ENCODE measurements at regions not wholly inside any gene's neighbourhood (a gene's known extent, or its start where the extent isn't known, plus 50 kb on each side); places are given as distances from the start of the nearest gene placed in this dataset.

GRCh38 chr4:175419236-175419718 is 392.8 kb downstream of the GPM6A start:
- Histone ChIP-seq H3K27me3 (ENCODE audit: control insufficient read depth, insufficient read depth, low read length, poor library complexity, severe bottlenecking) (no peaks in the 10 kb centered on the region), H3K27ac (ENCODE audit: insufficient read depth, low read depth, low read length, poor library complexity, severe bottlenecking) (no peak overlapping the region), H3K4me3 (ENCODE audit: insufficient read depth, low read depth, low read length) (no peak overlapping the region), H3K36me3 (ENCODE audit: control insufficient read depth, insufficient read depth, low read length) (no peaks in the 10 kb centered on the region), H3K9me3 (ENCODE audit: control insufficient read depth, low read length) (no peaks in the 10 kb centered on the region), H3K4me1 (ENCODE audit: control insufficient read depth, insufficient read depth, low read length) (no peaks in the 10 kb centered on the region)
- WGBS, 2 experiments, result 90 to 100% methylated on average over 1 to 2 of the region's 2 CpGs

DNA sequence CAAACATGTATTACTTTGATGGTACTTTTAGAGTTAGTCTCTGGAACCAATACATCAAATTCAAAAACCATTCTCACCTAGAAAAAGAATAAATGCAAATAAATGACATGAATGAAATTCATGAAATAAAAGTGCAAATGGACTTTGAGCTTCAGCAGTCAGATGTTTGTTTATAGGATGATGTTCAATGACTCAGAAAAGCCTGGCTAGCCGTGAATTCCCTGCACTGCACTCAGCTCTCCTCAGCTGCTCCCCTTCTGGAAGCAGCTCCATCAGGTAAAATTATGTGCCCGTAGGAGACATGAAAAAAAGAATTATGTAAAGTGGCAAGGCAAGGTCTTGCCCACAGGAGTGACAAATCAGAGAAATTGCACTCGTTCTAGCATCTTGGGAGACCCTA is 390.6 kb downstream of the GPM6A start:
- Histone ChIP-seq H3K9me3 (ENCODE audit: control insufficient read depth, low read length) (no peaks in the 10 kb centered on the region), H3K4me1 (ENCODE audit: control insufficient read depth, insufficient read depth, low read length) (no peaks in the 10 kb centered on the region), H3K36me3 (ENCODE audit: control insufficient read depth, insufficient read depth, low read length) (no peaks in the 10 kb centered on the region), H3K27me3 (ENCODE audit: control insufficient read depth, insufficient read depth, low read length, poor library complexity, severe bottlenecking) (no peaks in the 10 kb centered on the region), H3K4me3 (ENCODE audit: insufficient read depth, low read depth, low read length) (no peak overlapping the region), H3K27ac (ENCODE audit: insufficient read depth, low read depth, low read length, poor library complexity, severe bottlenecking) (no peak overlapping the region)
- 85 to 89% methylated on average over 3 of the region's 3 CpGs for WGBS, 2 experiments

DNA sequence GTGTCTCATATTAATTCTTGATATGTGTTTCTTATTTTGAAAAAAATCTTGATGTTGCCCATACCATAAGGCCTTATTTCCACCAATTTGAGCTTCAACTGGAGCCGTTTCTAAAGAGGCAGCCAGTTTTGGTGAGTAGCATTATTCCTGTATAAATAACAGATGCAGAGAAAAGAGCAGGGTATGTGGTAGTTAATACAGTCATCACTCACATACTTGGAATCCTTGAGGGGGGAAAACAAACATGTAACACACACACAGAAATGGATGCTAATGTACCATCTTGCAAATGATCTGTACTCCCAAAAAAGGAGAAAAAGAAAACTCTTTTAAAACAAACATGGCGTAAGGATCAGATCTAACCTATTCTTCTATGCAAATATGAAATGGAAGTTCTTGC is 389.7 kb downstream of the GPM6A start:
- Histone ChIP-seq H3K27ac (ENCODE audit: insufficient read depth, low read depth, low read length, poor library complexity, severe bottlenecking) (no peak overlapping the region), H3K27me3 (ENCODE audit: control insufficient read depth, insufficient read depth, low read length, poor library complexity, severe bottlenecking) (no peaks in the 10 kb centered on the region), H3K36me3 (ENCODE audit: control insufficient read depth, insufficient read depth, low read length) (no peaks in the 10 kb centered on the region), H3K9me3 (ENCODE audit: control insufficient read depth, low read length) (no peaks in the 10 kb centered on the region), H3K4me1 (ENCODE audit: control insufficient read depth, insufficient read depth, low read length) (no peaks in the 10 kb centered on the region), H3K4me3 (ENCODE audit: insufficient read depth, low read depth, low read length) (no peak overlapping the region)
- 88 to 100% methylated on average over 1 of the region's 2 CpGs for WGBS, 2 experiments

DNA sequence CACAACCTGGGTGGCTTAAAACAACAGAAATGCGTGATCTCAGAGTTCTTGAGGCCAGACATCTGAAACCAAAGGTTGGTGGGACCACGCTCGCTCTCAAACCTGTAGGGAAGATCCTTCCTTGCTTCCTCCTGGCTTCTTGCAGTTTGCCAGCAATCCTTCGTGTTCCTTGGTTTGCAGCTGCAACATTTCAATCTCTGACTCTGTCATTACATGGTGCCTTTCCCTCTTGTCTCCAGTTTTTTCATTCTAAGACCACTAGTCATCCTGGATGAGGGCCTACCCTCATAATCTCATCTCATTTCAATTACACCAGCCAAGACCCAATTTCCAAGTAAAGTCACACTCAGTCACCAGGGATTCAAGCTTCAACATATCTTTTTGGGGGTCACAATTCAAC is 388.0 kb downstream of the GPM6A start:
- 94 to 95% methylated on average over 4 of the region's 4 CpGs for WGBS, 2 experiments

DNA sequence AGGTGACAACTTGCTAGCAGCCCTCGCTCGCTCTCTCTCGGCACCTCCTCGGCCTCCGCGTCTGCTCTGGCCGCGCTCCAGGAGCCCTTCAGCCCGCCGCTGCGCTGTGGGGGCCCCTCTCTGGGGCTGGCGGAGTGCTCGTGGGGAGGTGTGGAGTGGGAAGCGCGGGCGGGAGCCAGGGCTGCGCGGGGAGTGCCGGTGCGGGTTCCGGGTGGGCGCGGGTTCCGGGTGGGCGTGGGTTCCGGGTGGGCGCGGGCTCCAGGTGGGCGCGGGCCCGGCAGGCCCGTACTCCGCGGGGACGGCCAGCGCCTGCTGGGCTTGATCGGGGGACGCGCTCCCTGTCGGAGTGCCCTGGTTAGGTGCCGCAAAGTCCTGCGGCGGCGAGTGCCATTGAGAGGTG is 384.3 kb downstream of the GPM6A start:
- Histone ChIP-seq H3K4me3 (ENCODE audit: insufficient read depth, low read depth, low read length) (no peak overlapping the region), H3K9me3 (ENCODE audit: control insufficient read depth, low read length) (no peaks in the 10 kb centered on the region), H3K4me1 (ENCODE audit: control insufficient read depth, insufficient read depth, low read length) (no peaks in the 10 kb centered on the region), H3K27me3 (ENCODE audit: control insufficient read depth, insufficient read depth, low read length, poor library complexity, severe bottlenecking) (no peaks in the 10 kb centered on the region), H3K27ac (ENCODE audit: insufficient read depth, low read depth, low read length, poor library complexity, severe bottlenecking) (no peak overlapping the region), H3K36me3 (ENCODE audit: control insufficient read depth, insufficient read depth, low read length) (no peaks in the 10 kb centered on the region)
- 96 to 98% methylated on average over 38 to 43 of the region's 44 CpGs for WGBS, 2 experiments

More for the DNA sequence above, 388.0 kb downstream of the GPM6A start:
- Histone ChIP-seq H3K27ac (ENCODE audit: insufficient read depth, low read depth, low read length, poor library complexity, severe bottlenecking) (no peak overlapping the region), H3K36me3 (ENCODE audit: control insufficient read depth, insufficient read depth, low read length) (no peaks in the 10 kb centered on the region), H3K4me3 (ENCODE audit: insufficient read depth, low read depth, low read length) (no peak overlapping the region), H3K9me3 (ENCODE audit: control insufficient read depth, low read length) (no peaks in the 10 kb centered on the region), H3K27me3 (ENCODE audit: control insufficient read depth, insufficient read depth, low read length, poor library complexity, severe bottlenecking) (no peaks in the 10 kb centered on the region), H3K4me1 (ENCODE audit: control insufficient read depth, insufficient read depth, low read length) (no peaks in the 10 kb centered on the region)

DNA sequence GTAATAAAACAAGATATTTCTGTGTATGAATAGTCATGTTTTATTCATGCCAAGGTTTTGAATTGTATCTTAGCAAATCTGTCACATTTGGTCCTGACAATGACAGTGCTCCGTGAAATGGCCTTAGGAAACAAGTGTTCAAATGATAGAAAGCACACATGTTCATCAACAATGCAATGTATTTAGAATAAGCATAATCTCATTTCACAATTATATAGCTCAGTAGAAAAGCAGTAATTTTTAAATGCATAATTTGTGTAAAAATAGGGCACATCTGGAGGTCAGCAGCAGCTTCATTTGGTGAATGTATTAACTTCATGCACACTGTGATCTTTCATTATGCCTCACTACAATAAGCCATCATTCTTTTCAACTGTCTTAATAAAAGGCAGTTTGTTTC is 380.4 kb downstream of the GPM6A start:
- WGBS, 2 experiments, result 83 to 86% methylated on average over 1 of the region's 1 CpG
- no peak overlapping the region for H3K27ac ChIP-seq (ENCODE audit: insufficient read depth, low read depth, low read length, poor library complexity, severe bottlenecking)

DNA sequence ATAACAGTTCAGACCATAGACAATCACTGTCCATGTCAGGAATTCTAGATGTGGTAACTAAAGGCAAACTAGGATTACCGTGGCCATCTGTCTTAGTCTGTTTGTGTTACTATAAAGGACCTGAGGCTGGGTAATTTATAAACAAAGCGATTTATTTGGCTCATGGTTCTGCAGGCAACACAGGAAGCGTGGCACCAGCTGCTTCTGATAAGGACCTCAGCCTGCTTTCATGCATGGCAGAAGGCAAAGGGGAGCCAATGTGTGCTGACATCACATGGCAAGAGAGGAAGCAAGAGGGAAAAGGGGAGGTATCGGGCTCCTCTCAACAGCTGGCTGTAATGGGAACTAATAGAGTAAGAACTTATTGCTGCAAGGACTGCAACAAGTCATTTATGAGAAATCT is 376.7 kb downstream of the GPM6A start:
- Histone ChIP-seq H3K9me3 (ENCODE audit: control insufficient read depth, low read length) (no peaks in the 10 kb centered on the region), H3K4me3 (ENCODE audit: insufficient read depth, low read depth, low read length) (no peak overlapping the region), H3K4me1 (ENCODE audit: control insufficient read depth, insufficient read depth, low read length) (no peaks in the 10 kb centered on the region), H3K27me3 (ENCODE audit: control insufficient read depth, insufficient read depth, low read length, poor library complexity, severe bottlenecking) (no peaks in the 10 kb centered on the region), H3K36me3 (ENCODE audit: control insufficient read depth, insufficient read depth, low read length) (no peaks in the 10 kb centered on the region), H3K27ac (ENCODE audit: insufficient read depth, low read depth, low read length, poor library complexity, severe bottlenecking) (no peak overlapping the region)
- 92 to 93% methylated on average over 4 of the region's 4 CpGs for WGBS, 2 experiments

More for the DNA sequence above, 380.4 kb downstream of the GPM6A start:
- Histone ChIP-seq H3K27me3 (ENCODE audit: control insufficient read depth, insufficient read depth, low read length, poor library complexity, severe bottlenecking) (no peaks in the 10 kb centered on the region), H3K4me3 (ENCODE audit: insufficient read depth, low read depth, low read length) (no peak overlapping the region), H3K9me3 (ENCODE audit: control insufficient read depth, low read length) (no peaks in the 10 kb centered on the region), H3K36me3 (ENCODE audit: control insufficient read depth, insufficient read depth, low read length) (no peaks in the 10 kb centered on the region), H3K4me1 (ENCODE audit: control insufficient read depth, insufficient read depth, low read length) (no peaks in the 10 kb centered on the region)

DNA sequence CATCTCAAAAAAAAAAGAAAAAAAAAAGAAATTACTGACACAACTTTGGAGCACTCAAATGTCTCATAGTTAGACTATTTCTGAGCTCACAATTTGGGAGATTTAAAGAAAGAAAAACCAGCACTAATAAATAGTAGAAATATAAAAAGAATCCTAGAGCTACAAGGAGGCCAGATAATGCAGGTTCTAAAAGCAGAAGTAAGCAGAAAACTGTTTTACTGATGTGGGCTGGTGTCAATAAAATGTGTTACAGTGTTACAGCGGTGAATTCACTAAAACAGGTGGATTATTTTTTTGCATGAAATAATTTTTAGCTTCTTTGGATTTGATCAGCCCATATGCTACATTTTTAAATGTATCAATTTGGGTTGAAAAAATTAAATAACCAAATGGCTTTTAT is 375.9 kb downstream of the GPM6A start:
- no peak overlapping the region for H3K4me3 ChIP-seq (ENCODE audit: insufficient read depth, low read depth, low read length)
- 88 to 100% methylated on average over 1 of the region's 1 CpG for WGBS, 2 experiments

DNA sequence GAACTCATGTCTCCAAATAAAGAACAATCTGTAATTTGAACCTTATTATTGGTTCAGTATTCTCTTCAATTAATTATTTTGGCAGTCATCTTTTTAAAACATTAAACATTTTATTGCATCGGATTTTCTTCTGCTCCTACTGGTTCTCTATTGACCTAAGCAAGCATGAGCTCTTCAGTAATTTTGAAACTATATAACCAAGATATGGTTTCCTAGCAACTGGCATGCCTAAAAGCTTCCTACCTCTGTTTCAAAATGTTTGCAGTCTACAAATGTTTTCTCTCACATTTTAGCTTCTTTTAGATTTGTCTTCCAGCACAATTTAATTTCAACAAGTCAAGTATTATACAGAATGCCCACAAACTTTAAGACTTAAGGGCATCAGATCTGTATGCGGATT is 371.3 kb downstream of the GPM6A start:
- Histone ChIP-seq H3K36me3 (ENCODE audit: control insufficient read depth, insufficient read depth, low read length) (no peaks in the 10 kb centered on the region), H3K27ac (ENCODE audit: insufficient read depth, low read depth, low read length, poor library complexity, severe bottlenecking) (no peak overlapping the region)
- 89 to 100% methylated on average over 1 to 2 of the region's 2 CpGs for WGBS, 2 experiments

More for the DNA sequence above, 375.9 kb downstream of the GPM6A start:
- Histone ChIP-seq H3K4me1 (ENCODE audit: control insufficient read depth, insufficient read depth, low read length) (no peaks in the 10 kb centered on the region), H3K27ac (ENCODE audit: insufficient read depth, low read depth, low read length, poor library complexity, severe bottlenecking) (no peak overlapping the region), H3K36me3 (ENCODE audit: control insufficient read depth, insufficient read depth, low read length) (no peaks in the 10 kb centered on the region), H3K9me3 (ENCODE audit: control insufficient read depth, low read length) (no peaks in the 10 kb centered on the region), H3K27me3 (ENCODE audit: control insufficient read depth, insufficient read depth, low read length, poor library complexity, severe bottlenecking) (no peaks in the 10 kb centered on the region)

GRCh38 chr4:175441256-175441655 is 370.8 kb downstream of the GPM6A start:
- Histone ChIP-seq H3K27me3 (ENCODE audit: control insufficient read depth, insufficient read depth, low read length, poor library complexity, severe bottlenecking) (no peaks in the 10 kb centered on the region), H3K36me3 (ENCODE audit: control insufficient read depth, insufficient read depth, low read length) (no peaks in the 10 kb centered on the region), H3K27ac (ENCODE audit: insufficient read depth, low read depth, low read length, poor library complexity, severe bottlenecking) (no peak overlapping the region), H3K9me3 (ENCODE audit: control insufficient read depth, low read length) (no peaks in the 10 kb centered on the region), H3K4me1 (ENCODE audit: control insufficient read depth, insufficient read depth, low read length) (no peaks in the 10 kb centered on the region), H3K4me3 (ENCODE audit: insufficient read depth, low read depth, low read length) (no peak overlapping the region)
- WGBS, 2 experiments, result 94% methylated on average over 7 of the region's 7 CpGs

More for the DNA sequence above, 371.3 kb downstream of the GPM6A start:
- no peak overlapping the region for H3K4me3 ChIP-seq (ENCODE audit: insufficient read depth, low read depth, low read length)
- H3K9me3 ChIP-seq (ENCODE audit: control insufficient read depth, low read length), result no peaks in the 10 kb centered on the region
- no peaks in the 10 kb centered on the region for H3K4me1 ChIP-seq (ENCODE audit: control insufficient read depth, insufficient read depth, low read length)
- H3K27me3 ChIP-seq (ENCODE audit: control insufficient read depth, insufficient read depth, low read length, poor library complexity, severe bottlenecking), result no peaks in the 10 kb centered on the region

DNA sequence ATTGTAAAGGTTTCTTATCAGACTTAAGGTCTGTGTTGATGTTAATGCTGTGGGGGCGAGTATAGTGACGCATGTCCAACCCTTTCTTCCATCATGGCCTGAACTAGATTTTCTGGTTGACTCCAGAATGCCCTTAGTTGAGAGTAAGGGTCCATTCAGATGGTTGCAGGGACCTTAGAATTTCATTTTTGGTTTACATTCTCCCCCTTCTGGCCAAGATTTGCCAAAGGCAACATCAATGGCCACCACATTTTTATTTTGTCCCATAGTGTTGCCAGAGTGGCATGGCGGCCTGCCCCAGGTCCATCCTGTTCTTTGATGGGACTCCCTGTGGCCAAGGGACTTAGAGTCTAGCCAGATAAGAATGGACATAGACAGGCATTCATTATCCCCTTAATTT is 368.5 kb downstream of the GPM6A start:
- 64 to 81% methylated on average over 2 to 3 of the region's 3 CpGs for WGBS, 2 experiments

More for the DNA sequence above, 368.5 kb downstream of the GPM6A start:
- Histone ChIP-seq H3K9me3 (ENCODE audit: control insufficient read depth, low read length) (no peaks in the 10 kb centered on the region), H3K27ac (ENCODE audit: insufficient read depth, low read depth, low read length, poor library complexity, severe bottlenecking) (no peak overlapping the region), H3K36me3 (ENCODE audit: control insufficient read depth, insufficient read depth, low read length) (no peaks in the 10 kb centered on the region), H3K4me1 (ENCODE audit: control insufficient read depth, insufficient read depth, low read length) (no peaks in the 10 kb centered on the region), H3K4me3 (ENCODE audit: insufficient read depth, low read depth, low read length) (no peak overlapping the region), H3K27me3 (ENCODE audit: control insufficient read depth, insufficient read depth, low read length, poor library complexity, severe bottlenecking) (no peaks in the 10 kb centered on the region)
